GM18867 (cell line): ENCODE measurements at regions not wholly inside any gene's neighbourhood (a gene's known extent, or its start where the extent isn't known, plus 50 kb on each side); places are given as distances from the start of the nearest gene placed in this dataset.
"Not testable (repeated sequence)": the region's sequence is repeated elsewhere in the genome, so short reads cannot be mapped to it uniquely, and the experiment has no call there.

Source experiments
- ATAC-seq: cut with Tn5 transposase; IDR thresholded peaks from one replicate; pipeline ENCODE4 v1.9.1; 2021; ENCODE audit warnings: mild to moderate bottlenecking, moderate library complexity; ENCODE audit not compliant: unreplicated experiment

- ATAC-seq, result no peak
Measured at GRCh38 chr1:101522486-101522885, 285.7 kb downstream of the S1PR1 start.

DNA sequence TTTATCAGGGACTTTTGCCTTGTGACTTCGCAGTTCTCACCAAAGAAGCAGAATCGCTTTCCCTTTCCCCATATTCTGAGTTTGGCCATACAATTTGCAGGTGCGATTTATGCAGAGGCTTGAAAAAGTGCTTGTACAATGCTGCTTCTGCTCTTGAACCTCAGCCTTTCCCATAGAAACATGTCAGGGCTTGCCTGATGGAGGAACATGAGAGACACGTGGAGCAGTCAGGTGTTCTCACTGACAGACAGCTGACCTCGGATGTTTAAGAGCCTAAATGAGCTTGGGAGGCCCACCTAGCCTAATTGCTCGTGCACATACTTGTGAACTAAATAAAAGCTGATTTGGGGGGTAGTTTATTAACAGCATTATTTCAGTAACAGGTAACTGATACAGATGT is 290.0 kb downstream of the S1PR1 start:
- ATAC-seq, result no peak

DNA sequence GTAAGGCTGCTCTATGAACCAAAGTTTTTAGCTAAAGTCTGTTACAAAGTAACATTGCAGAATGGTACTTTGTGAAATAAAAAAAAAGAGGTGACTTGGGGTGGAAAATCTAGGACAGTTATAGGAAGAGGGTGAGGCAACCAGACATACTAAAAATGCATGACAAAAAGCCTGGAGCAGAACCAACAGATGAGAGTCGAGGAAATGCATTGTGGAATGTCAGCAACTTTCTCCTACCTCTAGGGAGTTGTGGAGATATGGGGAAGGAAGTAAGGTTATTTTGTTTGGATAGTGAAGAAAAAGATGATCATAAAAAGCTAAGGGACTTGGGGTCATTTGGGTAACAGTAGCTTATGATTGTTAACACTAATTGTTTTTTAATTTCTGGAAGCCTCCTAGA is 295.6 kb downstream of the S1PR1 start:
- no peak for ATAC-seq

DNA sequence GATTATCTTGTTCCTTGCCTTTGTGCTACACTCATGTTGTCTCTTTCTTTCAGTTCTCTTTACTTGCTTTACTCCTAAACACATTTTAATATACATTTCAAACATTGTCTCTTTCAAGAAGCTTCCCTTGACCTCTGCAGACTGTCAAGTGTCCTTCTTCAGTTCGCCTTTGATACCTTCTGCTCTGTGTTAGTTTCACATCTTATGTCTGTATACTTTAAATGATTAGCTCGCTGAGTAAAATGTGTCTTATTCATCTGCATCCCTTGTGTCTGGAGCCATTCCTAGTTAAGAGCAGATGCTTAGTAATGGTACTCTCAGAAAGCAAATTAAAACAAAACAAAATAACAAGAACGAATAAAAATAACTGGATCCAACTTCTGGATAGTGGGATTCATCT is 303.3 kb downstream of the S1PR1 start:
- ATAC-seq, result no peak

DNA sequence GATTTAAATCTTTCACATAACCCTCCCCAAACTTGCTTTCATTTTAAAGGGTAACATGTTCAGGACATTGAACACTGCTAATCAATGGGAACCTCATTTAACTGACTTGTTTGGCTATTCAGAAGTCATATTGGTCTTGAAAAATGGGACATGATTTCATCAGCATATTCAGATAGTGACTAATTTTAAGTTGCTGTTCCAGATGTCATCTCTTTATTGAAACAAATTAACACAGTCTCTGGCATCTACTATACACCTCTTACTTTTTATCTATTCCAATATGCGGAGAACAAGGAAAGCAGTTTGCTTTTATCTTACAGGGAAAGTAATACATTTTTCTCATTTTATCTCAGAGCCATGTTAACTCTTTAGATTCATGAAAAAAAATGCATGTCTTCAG is 310.1 kb downstream of the S1PR1 start:
- no peak for ATAC-seq

DNA sequence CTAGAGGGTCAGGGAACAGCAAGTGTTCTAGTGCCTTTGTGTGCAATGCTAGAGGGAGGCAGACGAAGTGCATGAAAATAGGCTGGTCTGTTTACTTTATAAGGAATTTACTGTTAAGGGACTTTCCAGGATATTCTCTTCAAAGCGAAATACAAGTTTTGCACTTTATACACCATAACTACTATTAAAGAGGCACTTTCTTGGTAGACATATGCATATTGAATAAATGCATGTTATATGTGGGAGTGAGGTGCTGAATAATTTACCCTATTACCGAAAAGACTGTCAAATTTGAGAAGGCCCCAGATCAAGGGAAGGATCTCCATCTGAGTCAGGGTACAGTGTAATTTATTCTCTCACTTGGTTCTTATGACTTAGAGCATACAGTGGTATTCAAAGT is 310.5 kb downstream of the S1PR1 start:
- ATAC-seq, result no peak

DNA sequence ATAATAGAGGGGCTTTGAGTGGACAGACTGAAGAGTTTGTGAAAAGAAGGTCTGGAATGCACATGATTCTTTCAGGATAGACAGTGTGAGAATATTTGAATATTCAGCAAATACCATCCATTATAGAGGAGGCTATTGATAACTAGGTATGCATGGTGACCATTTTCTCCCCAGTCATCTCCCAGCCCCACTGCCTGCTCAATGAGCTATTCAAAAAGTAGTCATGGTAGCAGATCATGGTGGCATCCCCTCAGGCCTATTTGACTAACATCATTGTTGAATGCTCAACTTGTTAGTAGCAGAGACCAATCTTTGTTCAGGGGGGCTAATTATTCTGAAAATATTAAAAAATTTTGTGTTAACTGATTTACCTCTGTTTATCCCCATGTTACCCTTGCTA is 311.6 kb downstream of the S1PR1 start:
- no peak for ATAC-seq

GRCh38 chr1:101550581-101550980 is 313.8 kb downstream of the S1PR1 start:
- ATAC-seq, result no peak

- no peak for ATAC-seq
Measured at GRCh38 chr1:101566883-101567538, 330.2 kb downstream of the S1PR1 start.

DNA sequence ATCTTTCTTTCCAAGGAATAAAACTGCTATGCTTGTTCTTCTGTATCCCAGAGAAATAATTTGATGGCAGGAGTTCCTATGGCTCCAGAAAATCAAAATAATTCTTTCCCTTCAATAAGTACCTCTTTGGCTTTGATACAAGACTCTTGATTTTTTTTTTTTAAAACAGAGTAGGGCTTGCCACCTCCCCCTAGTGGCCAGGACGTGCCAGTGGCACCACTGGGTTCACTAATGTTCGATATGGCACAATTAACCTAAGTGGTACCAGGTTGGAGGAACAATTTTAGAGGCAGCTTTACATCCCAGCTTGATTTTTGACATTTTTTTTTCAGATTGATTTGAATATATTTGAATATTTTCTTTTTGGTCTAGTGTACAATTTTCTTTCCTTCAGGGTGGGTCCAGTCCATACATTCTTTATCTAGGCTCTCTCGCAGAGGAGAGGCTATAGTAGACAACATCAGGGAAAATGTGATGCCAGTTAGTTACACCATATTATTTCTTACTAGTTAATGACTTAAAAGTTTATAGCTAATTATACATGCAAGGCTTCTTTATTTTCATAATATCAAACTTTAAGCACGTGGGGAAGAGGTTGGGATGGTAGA is 330.9 kb downstream of the S1PR1 start:
- ATAC-seq, result peak; percentile 98

DNA sequence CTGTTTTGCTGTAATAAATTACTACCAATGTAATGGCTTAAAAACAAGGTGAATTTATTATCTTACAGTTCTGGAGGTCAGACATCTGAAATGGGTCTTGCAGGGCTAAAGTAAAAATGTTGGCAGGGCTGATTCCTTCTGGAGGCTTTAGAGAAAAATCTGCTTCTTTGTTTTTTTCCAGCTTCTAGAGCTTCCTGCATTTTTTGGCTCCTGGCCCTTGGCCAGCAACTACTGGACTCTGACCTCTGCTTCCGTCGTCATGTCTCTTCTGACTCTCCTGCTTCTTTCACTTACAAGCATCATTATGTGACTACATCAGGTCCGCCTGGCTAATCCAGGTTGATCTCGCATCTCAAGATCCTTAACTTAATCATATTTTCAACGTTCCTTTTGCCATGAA is 350.9 kb downstream of the S1PR1 start:
- no peak for ATAC-seq

DNA sequence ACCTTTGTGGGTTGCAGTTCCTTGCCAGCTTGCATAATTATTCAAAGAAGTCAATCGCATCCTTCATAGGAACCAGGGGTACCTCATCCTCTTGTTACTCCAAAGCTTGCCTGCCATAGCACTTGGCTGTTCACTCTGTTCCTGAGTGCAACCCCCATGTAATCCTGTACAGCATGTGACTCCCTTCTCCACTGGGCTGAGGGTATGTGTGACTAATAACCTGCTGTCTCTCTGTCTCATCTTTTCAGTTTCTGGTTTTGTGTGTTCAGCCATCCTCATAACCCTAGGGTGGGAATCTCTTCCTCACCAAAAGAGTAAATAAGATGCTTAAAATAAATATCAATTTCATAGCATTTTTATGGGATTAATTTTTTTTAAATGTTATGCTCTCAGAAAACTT is 351.9 kb downstream of the S1PR1 start:
- ATAC-seq, result no peak

- ATAC-seq, result no peak
Measured at GRCh38 chr1:101592845-101593244, 356.0 kb downstream of the S1PR1 start.

DNA sequence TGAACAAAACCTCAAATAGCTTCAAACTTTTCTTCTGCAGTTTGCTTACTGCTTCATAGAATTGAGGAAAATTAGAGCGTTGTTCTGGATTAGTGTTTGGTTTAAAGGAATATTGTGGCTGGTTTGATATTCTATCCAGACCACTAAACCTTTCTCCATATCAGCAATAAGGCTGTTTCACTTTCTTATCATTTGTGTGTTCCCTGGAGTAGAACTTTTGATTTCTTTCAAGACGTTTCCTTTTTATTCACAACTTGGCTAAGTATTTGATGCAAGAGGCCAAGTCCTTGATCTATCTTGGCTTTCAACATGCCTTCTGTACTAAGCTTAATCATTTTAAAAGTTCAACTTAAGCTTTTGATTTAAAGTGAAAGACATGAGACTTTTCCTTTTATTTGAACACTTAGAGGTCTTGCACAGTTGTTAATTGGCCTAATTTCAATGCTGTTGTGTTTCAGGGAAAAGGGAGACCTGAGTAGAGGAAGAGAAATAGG is 359.1 kb downstream of the S1PR1 start:
- no peak for ATAC-seq

DNA sequence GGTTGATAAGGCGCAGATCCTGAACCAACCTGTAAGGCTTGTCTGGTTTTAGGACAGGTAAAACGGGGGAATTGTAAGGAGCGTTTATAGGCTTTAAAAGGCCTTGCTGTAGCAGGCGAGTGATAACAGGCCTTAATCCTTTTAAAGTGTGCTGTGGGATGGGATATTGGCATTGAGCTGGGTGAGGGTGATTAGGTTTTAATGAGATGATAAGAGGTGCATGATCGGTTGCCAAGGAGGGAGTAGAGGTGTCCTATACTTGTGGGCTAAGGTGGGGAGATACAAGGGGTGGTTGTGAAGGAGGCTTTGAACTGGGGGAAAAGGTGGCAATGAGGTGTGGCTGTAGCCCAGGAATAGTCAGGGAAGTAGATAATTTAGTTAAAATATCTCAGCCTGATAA is 363.8 kb downstream of the S1PR1 start:
- ATAC-seq, result not testable (repeated sequence)

GRCh38 chr1:101603726-101604125 is 366.9 kb downstream of the S1PR1 start:
- ATAC-seq, result no peak

GRCh38 chr1:101605878-101606277 is 369.1 kb downstream of the S1PR1 start:
- no peak for ATAC-seq

GRCh38 chr1:101613546-101613945 is 376.7 kb downstream of the S1PR1 start:
- no peak for ATAC-seq

DNA sequence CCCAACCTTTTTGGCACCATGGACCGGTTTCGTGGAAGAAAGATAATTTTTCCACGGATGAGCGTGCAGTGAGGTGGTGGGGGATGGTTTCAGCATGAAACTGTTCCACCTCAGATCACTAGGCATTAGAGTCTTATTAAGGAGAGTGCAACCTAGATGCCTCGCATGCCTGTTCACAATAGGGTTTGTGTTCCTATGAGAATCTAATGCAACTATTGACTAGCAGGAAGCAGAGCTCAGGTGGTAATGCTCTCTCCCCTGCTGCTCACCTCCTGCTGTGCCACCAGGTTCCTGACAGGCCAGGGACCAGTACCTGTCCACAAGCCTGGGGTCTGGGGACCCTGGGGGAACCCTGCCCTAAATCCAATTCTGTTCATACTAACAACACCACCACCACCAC is 377.8 kb downstream of the OLFM3 start:
- ATAC-seq, result no peak

DNA sequence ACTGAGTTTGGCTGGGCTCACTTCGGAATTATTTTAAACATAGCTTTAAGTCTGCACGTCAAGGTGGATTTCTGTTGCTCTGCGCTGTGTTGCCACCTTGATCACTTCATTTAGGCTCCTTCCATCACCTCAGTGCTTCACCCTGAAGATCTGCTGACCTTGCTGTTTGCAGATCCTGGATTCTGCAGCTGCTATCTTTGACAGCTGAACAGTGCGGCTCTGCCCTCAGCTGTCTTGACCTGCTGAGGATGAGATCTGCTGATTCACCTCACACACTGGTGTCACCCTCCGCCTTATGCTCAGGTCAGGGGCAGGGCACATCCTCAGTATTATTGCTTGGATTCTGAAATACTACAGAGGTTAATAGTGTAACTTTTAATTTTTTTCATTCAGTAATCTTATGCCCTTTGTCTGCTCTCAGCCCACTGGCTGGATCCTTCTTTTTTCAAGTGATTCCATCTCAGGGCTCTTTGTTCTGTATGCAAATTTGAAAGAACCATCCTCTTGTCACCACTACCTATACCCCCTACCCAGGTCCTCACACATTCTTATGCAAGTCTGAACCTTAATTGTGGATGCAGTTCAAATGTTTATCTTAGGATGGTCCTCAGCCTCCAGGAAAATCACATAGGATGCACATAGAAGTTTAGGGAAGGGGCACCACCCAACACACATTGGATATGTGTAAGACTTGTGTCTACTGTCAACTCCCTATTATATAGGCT is 364.0 kb downstream of the OLFM3 start:
- no peak for ATAC-seq

GRCh38 chr1:101645810-101646209 is 350.9 kb downstream of the OLFM3 start:
- ATAC-seq, result no peak

DNA sequence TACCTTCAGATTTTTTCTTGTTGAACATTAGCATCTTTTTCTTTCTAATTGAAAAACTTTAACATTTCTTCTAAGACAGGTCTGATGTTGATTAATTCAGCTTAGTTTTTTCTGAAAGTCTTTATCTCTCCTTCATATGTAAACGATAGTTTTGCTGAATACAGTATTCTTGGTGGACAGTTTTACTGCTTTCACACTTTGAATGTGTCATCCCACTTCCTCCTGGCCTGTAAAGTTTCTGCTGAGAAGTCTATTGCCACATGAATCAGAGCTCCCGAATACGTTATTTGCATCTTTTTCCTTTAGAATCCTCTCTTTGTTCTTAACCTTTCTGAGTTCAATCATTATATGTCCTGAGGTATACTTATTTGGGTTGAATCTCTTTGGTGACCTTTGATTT is 344.2 kb downstream of the OLFM3 start:
- ATAC-seq, result no peak
